H1 (cell line): ENCODE measurements at regions not wholly inside any gene's neighbourhood (a gene's known extent, or its start where the extent isn't known, plus 50 kb on each side); places are given as distances from the start of the nearest gene placed in this dataset.

ENCODE experiments used
- CTCF ChIA-PET: fragments of 300-600 bp; sonication (Branson Sonifier 250); formaldehyde crosslinking; loops from one replicate; lab custom pipeline; 2021; ENCODE audit not compliant: partially characterized antibody; lab: Charles Lee
- POLR2A ChIA-PET: fragments of 300-600 bp; sonication (Branson Sonifier 250); formaldehyde crosslinking; loops from one replicate; lab custom pipeline; 2021; ENCODE audit warnings: inconsistent platforms; ENCODE audit not compliant: partially characterized antibody; lab: Charles Lee
- DNase-seq, 2 experiments: peaks; one replicate each; pipeline versions ENCODE4 v3.0.0 to v3.0.0-alpha.2; 2010 to 2022; ENCODE audit warnings: low spot score in 2 of 2, low read depth in 1 of 2, mixed read lengths in 1 of 2
- FAIRE-seq: peaks from 2 replicates; lab custom pipeline; 2011; peaks lifted over from hg19 to GRCh38; lab: Jason Lieb, UNC
- H2AFZ ChIP-seq: 2 replicates; pipeline ENCODE4 v1.8.1; 2012; ENCODE audit warnings: low read length, inconsistent platforms
- H2AK5ac ChIP-seq: 2 replicates; pipeline ENCODE4 v1.6.1; 2013; ENCODE audit warnings: low read depth, low read length
- H2BK120ac ChIP-seq: replicated peaks from 2 replicates; pipeline ENCODE3; 2013; ENCODE audit warnings: low read depth, low read length, inconsistent platforms
- H2BK12ac ChIP-seq: 2 replicates; pipeline ENCODE4 v1.6.1; 2013; ENCODE audit warnings: low read depth, low read length
- H2BK15ac ChIP-seq: 2 replicates; pipeline ENCODE4 v1.6.1; 2013; ENCODE audit warnings: low read length
- H2BK20ac ChIP-seq: 2 replicates; pipeline ENCODE4 v1.6.1; 2013; ENCODE audit warnings: low read length
- H2BK5ac ChIP-seq: 2 replicates; pipeline ENCODE4 v1.6.1; 2013; ENCODE audit warnings: low read depth, low read length
- H3K14ac ChIP-seq: 2 replicates; pipeline ENCODE4 v1.6.1; 2013; ENCODE audit warnings: inconsistent platforms; ENCODE audit not compliant: insufficient read length
- H3K18ac ChIP-seq: 2 replicates; pipeline ENCODE4 v1.6.1; 2013; ENCODE audit warnings: low read length; ENCODE audit errors: extremely low read depth
- H3K23ac ChIP-seq: 2 replicates; pipeline ENCODE4 v1.6.1; 2013; ENCODE audit warnings: inconsistent platforms; ENCODE audit not compliant: insufficient read length
- H3K23me2 ChIP-seq: 2 replicates; pipeline ENCODE4 v1.6.1; 2013; ENCODE audit warnings: low read depth, low read length
- H3K27ac ChIP-seq: 2 replicates; pipeline ENCODE4 v1.6.1; 2011; ENCODE audit warnings: low read depth, low read length, inconsistent platforms
- H3K27me3 ChIP-seq, 4 experiments: replicated peaks in 1 of 4; 1 replicate in 1 of 4; 2 replicates in 3 of 4; pipeline versions ENCODE4 v1.6.1 to v1.8.1; 2011 to 2013; ENCODE audit warnings: low read length in 3 of 4, mild to moderate bottlenecking in 3 of 4, inconsistent platforms in 2 of 4, mixed read lengths in 2 of 4, moderate library complexity in 1 of 4; ENCODE audit not compliant: control insufficient read depth in 3 of 4, insufficient read depth in 3 of 4; ENCODE audit errors: extremely low read depth in 1 of 4
- H3K36me3 ChIP-seq, 4 experiments: 2 replicates each; pipeline versions ENCODE4 v1.6.1 to v1.8.1; 2011 to 2013; ENCODE audit warnings: mild to moderate bottlenecking in 4 of 4, low read length in 3 of 4, moderate library complexity in 2 of 4, control low read depth in 1 of 4, inconsistent platforms in 1 of 4; ENCODE audit not compliant: insufficient read depth in 4 of 4, control insufficient read depth in 2 of 4
- H3K4ac ChIP-seq: replicated peaks from 2 replicates; pipeline ENCODE3; 2013; ENCODE audit warnings: low read length, low read depth, mixed read lengths, inconsistent platforms; ENCODE audit not compliant: insufficient read length
- H3K4me1 ChIP-seq, 4 experiments: replicated peaks in 1 of 4; 1 replicate in 1 of 4; 2 replicates in 3 of 4; pipeline versions ENCODE4 v1.6.1 to v1.8.1; 2011 to 2013; ENCODE audit warnings: low read length in 3 of 4, inconsistent platforms in 2 of 4, mixed read lengths in 1 of 4; ENCODE audit not compliant: insufficient read depth in 4 of 4, control insufficient read depth in 3 of 4
- H3K4me2 ChIP-seq, 2 experiments: 2 replicates each; pipeline versions ENCODE4 v1.6.1 to v1.8.1; 2011 to 2013; ENCODE audit warnings: low read depth in 2 of 2, low read length in 2 of 2, control low read depth in 1 of 2, inconsistent platforms in 1 of 2, mild to moderate bottlenecking in 1 of 2; ENCODE audit not compliant: insufficient read depth in 1 of 2
- H3K4me3 ChIP-seq, 4 experiments: fragments of 200-600, 300-600 bp in 1 of 4; sonication (generic), shearing (Covaris generic), sonication (Bioruptor Twin) in 1 of 4; 2 replicates each; pipeline versions ENCODE4 v1.5.1 to v1.8.1; 2011 to 2016; ENCODE audit warnings: low read length in 4 of 4, low read depth in 3 of 4, control low read depth in 2 of 4, inconsistent platforms in 2 of 4, mild to moderate bottlenecking in 2 of 4, mixed read lengths in 1 of 4, moderate library complexity in 1 of 4; ENCODE audit not compliant: insufficient read depth in 2 of 4; ENCODE audit errors: extremely low read depth in 1 of 4
- H3K56ac ChIP-seq: replicated peaks from 2 replicates; pipeline ENCODE3; 2013; ENCODE audit warnings: low read depth, mild to moderate bottlenecking, mixed read lengths, low read length, inconsistent platforms; ENCODE audit not compliant: insufficient read length
- H3K79me1 ChIP-seq: 2 replicates; pipeline ENCODE4 v1.6.1; 2013; ENCODE audit warnings: low read depth, low read length, control low read depth
- H3K79me2 ChIP-seq, 2 experiments: 2 replicates each; pipeline versions ENCODE4 v1.6.1 to v1.8.1; 2012 to 2013; ENCODE audit warnings: low read length in 2 of 2, mild to moderate bottlenecking in 2 of 2, inconsistent platforms in 1 of 2; ENCODE audit not compliant: insufficient read depth in 2 of 2, control insufficient read depth in 1 of 2
- H3K9ac ChIP-seq, 4 experiments: replicated peaks in 1 of 4; 1 replicate in 1 of 4; 2 replicates in 3 of 4; pipeline versions ENCODE4 v1.6.1 to v1.8.1; 2011 to 2013; ENCODE audit warnings: low read depth in 3 of 4, low read length in 3 of 4, control low read depth in 2 of 4, mild to moderate bottlenecking in 2 of 4, moderate library complexity in 2 of 4, inconsistent platforms in 1 of 4; ENCODE audit errors: extremely low read depth in 1 of 4
- H3K9me3 ChIP-seq, 2 experiments: 2 replicates each; pipeline versions ENCODE4 v1.6.1 to v1.8.1; 2012 to 2013; ENCODE audit warnings: mild to moderate bottlenecking in 2 of 2, moderate library complexity in 2 of 2, control low read depth in 1 of 2, inconsistent platforms in 1 of 2, low read depth in 1 of 2, low read length in 1 of 2, mixed read lengths in 1 of 2; ENCODE audit not compliant: insufficient read depth in 2 of 2
- H4K20me1 ChIP-seq, 2 experiments: replicated peaks in 1 of 2; 2 replicates each; pipeline versions ENCODE3 to v1.8.1; 2011 to 2013; ENCODE audit warnings: inconsistent platforms in 2 of 2, low read length in 2 of 2, mild to moderate bottlenecking in 1 of 2; ENCODE audit not compliant: insufficient read depth in 2 of 2, control insufficient read depth in 1 of 2
- H4K5ac ChIP-seq: 2 replicates; pipeline ENCODE4 v1.6.1; 2013; ENCODE audit warnings: low read length, low read depth, mixed read lengths, inconsistent platforms; ENCODE audit not compliant: insufficient read length
- H4K8ac ChIP-seq: 2 replicates; pipeline ENCODE4 v1.8.0; 2013; ENCODE audit warnings: mild to moderate bottlenecking, moderate library complexity, low read length, inconsistent platforms; ENCODE audit not compliant: insufficient read depth; ENCODE audit errors: extremely low read depth
- H4K91ac ChIP-seq: replicated peaks from 2 replicates; pipeline ENCODE3; 2013; ENCODE audit warnings: low read length, mixed read lengths, inconsistent platforms; ENCODE audit not compliant: insufficient read length
- ATF2 ChIP-seq: IDR thresholded peaks from 2 replicates; pipeline ENCODE4 v1.6.1; 2012; ENCODE audit warnings: low read length, inconsistent platforms
- CEBPB ChIP-seq: IDR thresholded peaks from 2 replicates; pipeline ENCODE4 v1.6.1; 2012; ENCODE audit warnings: low read depth, low read length
- CHD2 ChIP-seq: IDR thresholded peaks from 2 replicates; pipeline ENCODE4 v1.6.1; 2012; ENCODE audit warnings: low read length, improper control_type of control experiment
- KDM1A ChIP-seq: fragments of 200-600, 300-600 bp; sonication (generic); IDR thresholded peaks from 2 replicates; pipeline ENCODE4 v1.7.1; 2016; ENCODE audit warnings: mild to moderate bottlenecking, low read length, borderline replicate concordance
- NANOG ChIP-seq: IDR thresholded peaks from 2 replicates; pipeline ENCODE4 v1.6.1; 2011; ENCODE audit warnings: low read length, low read depth, mild to moderate bottlenecking, inconsistent platforms; ENCODE audit not compliant: insufficient read depth, poor library complexity, severe bottlenecking
- TAF1 ChIP-seq: IDR thresholded peaks from 2 replicates; pipeline ENCODE4 v1.6.1; 2011; ENCODE audit warnings: mild to moderate bottlenecking, low read depth, low read length
- WGBS, 2 experiments: shearing (Covaris generic) in 1 of 2; methylation state at CpG; one replicate each; pipeline versions ENCODE4 v1.1.6 to v1.1.7; 2013 to 2015; ENCODE audit warnings: low lambda C conversion rate in 2 of 2, mixed read lengths in 2 of 2, inconsistent platforms in 1 of 2, low coverage in 1 of 2, missing lambda C conversion rate in 1 of 2; ENCODE audit not compliant: insufficient replicate concordance in 2 of 2, insufficient coverage in 1 of 2, insufficient read length in 1 of 2; ENCODE audit errors: extremely low coverage in 1 of 2, missing lambda C conversion rate in 1 of 2; 5-methylcytosine and 5-hydroxymethylcytosine counted together

- no peaks in the 10 kb centered on the region for H3K79me2 ChIP-seq
- no peaks in the 10 kb centered on the region for H3K27me3 ChIP-seq
- no peak overlapping the region for H3K4me3 ChIP-seq
- H2AFZ ChIP-seq = no peak overlapping the region
- no peak overlapping the region for H3K56ac ChIP-seq
- H3K23me2 ChIP-seq = no peaks in the 10 kb centered on the region
- no peaks in the 10 kb centered on the region for H4K20me1 ChIP-seq
- no peaks in the 10 kb centered on the region for H3K36me3 ChIP-seq
- H2BK12ac ChIP-seq = peak overlapping the region; percentile 23; the same call in 1 of the 2 replicates
- no peak overlapping the region for H2BK15ac ChIP-seq
- no peak overlapping the region for H3K14ac ChIP-seq
- H3K4me1 ChIP-seq = no peaks in the 10 kb centered on the region; a peak in 2 of 7 replicates
- H2BK120ac ChIP-seq = no peak overlapping the region
- H4K8ac ChIP-seq = no peak overlapping the region
- POLR2A ChIA-PET = interaction anchor here (1.4 kb wide), 1 partner anchor 166 kb away, joined by 4 read pairs; no protein-coding TSS in a partner anchor
- no peak overlapping the region for H3K18ac ChIP-seq
- H3K79me1 ChIP-seq = no peaks in the 10 kb centered on the region
- FAIRE-seq = no peak
- DNase-seq = no peak
- no peak overlapping the region for H3K4ac ChIP-seq
- no peak overlapping the region for H3K27ac ChIP-seq
- no peak overlapping the region for H4K5ac ChIP-seq
- H3K9me3 ChIP-seq = no peaks in the 10 kb centered on the region
- H4K91ac ChIP-seq = no peak overlapping the region
- no peak overlapping the region; the same call in 1 of the 2 replicates for H2AK5ac ChIP-seq
- WGBS, 2 experiments = 90% methylated on average over 16 of the region's 16 CpGs; no CpG with 5 or more reads in 1 of the 2 experiments
- TF ChIP-seq NANOG (no peak), CHD2 (no peak), KDM1A (no peak), CEBPB (no peak), TAF1 (no peak), ATF2 (no peak)
- TF ChIP-seq, all 59 proteins: peak for 0
- CTCF ChIA-PET = interaction anchor here (0.6 to 2.3 kb wide), 9 partner anchors 11 to 431 kb away, joined by 3 to 12 read pairs (median 5); no protein-coding TSS in a partner anchor
- Histone ChIP-seq H2BK5ac (no peak overlapping the region), H2BK20ac (no peak overlapping the region), H3K4me2 (no peak overlapping the region), H3K23ac (no peak overlapping the region), H3K9ac (no peak overlapping the region)
These were observed 153.0 kb upstream of the PTPN1 start for GRCh38 chr20:50356962-50357782.
